HG02571 (cell line): ENCODE measurements at regions not wholly inside any gene's neighbourhood (a gene's known extent, or its start where the extent isn't known, plus 50 kb on each side); places are given as distances from the start of the nearest gene placed in this dataset.
"Not testable (repeated sequence)": the region's sequence is repeated elsewhere in the genome, so short reads cannot be mapped to it uniquely, and the experiment has no call there.

ENCODE experiments used
- ATAC-seq: cut with Tn5 transposase; IDR thresholded peaks from one replicate; pipeline ENCODE4 v1.9.1; 2021; ENCODE audit warnings: mild to moderate bottlenecking, moderate library complexity; ENCODE audit not compliant: unreplicated experiment

DNA sequence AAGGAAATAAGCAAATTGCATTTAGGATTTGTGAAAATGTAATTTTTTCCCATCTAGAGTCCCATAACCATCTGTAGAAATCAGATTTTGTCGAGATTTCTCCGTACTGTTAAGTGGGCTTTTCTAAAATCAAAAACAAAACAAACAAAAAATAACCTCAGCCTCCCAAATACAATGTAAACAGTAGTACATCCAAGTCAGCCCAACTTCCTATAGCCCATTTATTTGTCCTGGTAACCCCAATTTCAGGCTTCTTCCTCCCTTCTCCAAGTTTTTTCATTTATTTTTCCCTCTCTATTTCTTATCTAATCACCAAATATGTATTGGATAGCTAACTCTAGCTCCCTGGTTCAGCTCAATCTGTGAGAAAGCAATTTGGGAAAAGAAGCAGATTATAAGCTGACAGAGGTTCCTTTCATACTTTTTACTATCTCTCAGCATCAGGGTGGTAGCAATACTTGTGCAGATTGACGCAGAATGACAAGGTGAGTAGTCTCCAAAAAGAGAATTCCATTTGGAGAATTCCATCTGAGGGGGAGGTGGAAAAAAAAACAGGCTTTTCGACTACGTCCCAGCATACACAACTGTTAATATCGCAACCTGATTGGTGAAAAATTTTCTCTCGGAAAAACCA, 132.6 kb upstream of the BTN3A2 start:
- no peak for ATAC-seq

DNA sequence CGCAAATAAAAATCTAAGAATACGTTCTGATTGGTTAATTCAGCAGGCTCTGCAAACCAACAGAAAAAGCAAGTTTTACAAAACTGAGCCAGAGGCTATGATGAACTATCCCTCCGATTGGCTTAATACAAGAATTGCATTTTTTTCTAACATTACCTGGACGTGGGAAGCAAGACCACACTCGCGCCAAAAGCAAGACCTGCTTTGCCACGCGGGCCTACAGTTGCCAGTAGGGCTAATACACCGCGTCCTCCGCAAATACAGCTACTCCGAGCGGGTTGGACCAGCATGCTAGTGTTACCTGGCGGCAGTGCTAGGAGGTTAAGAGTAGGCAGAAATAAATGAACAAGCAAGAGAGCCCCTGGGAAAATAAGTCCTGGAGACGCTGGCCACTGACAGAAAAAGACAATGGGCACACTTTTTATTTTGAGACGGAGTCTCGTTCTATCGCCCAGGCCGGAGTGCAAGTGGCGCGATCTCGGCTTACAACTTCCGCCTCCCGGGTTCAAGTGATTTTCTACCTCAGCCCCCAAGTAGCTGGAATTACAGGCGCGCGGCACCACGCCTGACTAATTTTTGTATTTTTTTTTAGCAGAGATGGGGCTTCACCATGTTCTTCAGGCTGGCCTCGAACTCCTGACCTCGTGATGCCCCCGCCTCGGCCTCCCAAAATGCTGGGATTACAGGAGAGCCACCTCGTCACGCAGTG, 131.9 kb upstream of the BTN3A2 start:
- no peak for ATAC-seq

DNA sequence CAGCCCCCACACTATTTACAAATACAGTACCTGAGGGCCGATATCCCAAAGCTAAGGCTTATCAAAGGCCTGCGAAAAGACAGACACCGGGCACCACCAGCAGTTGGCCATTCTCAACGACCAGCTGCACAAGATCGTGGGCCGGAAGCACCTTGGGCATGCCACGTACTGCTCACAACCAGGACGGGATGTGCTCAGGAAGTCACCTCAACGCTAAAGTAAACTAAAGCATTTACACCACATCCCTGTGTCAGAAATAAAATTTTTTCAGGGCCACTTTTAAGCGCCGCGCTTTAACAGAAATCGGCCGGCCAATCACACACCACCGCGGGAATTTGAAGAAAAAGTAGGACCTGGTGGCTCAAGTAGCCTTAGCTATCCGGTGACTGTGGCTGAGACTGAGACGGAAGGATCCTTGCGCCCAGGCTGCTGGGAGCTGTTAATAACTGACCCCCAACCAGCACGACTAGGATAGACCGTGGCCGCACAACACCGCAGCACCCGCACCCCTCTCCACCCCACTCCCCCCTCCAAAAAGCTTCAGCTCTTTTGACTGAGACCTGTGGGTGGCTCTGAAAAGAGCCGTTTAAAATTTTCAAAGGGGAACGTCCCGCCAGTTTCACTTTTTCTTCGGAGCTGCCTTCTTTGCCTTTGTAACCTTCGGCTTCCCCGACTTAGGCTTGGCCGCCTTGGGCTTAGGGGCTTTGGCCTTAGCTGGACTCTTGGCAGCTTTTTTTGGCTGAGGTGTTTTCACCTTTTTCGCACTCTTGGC, 131.2 kb upstream of the BTN3A2 start:
- ATAC-seq, result peak; percentile 40

DNA sequence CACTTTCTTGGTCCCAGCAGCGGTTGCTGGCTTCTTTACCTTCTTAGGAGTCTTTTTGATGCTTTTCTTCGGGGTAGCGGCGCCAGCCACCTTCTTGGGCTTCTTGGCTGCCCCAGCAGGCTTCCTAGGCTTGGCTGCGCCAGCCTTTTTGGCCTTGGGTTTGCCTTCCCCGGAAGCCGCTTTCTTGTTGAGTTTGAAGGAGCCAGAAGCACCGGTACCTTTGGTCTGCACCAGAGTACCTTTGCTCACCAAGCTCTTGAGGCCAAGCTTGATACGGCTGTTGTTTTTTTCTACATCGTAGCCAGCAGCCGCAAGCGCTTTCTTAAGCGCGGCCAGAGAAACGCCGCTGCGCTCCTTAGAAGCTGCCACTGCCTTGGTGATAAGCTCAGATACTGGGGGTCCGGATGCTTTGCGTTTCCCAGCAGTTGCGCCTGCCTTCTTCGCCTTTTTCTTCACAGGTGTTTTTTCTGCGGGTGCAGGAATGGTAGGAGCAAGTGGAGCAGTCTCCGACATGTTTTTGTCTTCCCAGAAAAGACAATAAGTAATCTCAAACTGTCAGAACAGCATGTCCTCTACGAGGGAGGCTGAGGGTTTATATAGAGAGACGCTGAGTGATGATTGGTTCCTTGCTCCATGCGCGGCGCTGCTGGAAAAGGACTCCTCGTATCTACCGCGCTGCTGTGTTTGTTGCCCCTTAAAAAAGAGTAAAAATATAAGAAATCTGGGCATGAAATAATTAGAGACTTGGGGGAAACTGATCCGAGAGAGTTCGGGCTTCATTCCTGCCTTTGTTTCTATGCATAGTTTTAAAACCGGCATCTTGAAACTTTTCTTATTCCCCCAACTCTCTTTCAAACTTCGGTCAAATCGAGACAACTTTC, 130.3 kb upstream of the BTN3A2 start:
- ATAC-seq, result peak; percentile 46

DNA sequence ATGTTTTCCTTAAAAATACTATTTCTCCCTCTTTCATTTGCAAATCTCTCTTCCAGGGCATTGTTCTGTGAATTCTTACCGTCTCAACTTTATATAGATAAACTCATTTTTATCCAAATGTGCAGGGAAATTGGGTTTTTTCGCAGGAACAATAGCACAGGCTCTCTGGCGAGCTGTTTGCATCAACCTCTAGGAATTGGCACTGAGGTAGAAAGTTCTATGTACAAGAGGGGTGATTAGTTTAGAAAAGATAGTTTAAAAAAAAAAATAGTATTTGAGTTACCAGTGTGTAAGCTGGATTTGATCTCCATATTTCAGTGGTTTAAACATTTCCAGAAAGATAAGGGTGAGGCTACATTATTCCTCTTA, 129.7 kb upstream of the BTN3A2 start:
- no peak for ATAC-seq

DNA sequence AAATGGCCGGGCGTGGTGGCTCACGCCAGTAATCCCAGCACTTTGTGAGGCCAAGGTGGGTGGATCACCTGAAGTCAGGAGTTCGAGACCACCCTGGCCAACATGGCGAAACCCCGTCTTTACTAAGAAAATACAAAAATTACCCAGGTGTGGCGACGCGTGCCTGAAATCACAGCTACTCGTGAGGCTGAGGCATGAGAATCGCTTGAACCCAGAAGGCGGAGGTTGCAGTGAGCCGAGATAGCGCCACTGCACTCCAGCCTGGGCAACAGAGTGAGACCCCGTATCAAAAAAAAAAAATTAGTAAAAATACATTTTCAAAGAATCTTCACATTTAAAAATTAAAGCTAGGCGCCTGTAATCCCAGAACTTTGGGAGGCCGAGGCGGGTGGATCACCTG, 125.6 kb upstream of the BTN3A2 start:
- ATAC-seq, result not testable (repeated sequence)

DNA sequence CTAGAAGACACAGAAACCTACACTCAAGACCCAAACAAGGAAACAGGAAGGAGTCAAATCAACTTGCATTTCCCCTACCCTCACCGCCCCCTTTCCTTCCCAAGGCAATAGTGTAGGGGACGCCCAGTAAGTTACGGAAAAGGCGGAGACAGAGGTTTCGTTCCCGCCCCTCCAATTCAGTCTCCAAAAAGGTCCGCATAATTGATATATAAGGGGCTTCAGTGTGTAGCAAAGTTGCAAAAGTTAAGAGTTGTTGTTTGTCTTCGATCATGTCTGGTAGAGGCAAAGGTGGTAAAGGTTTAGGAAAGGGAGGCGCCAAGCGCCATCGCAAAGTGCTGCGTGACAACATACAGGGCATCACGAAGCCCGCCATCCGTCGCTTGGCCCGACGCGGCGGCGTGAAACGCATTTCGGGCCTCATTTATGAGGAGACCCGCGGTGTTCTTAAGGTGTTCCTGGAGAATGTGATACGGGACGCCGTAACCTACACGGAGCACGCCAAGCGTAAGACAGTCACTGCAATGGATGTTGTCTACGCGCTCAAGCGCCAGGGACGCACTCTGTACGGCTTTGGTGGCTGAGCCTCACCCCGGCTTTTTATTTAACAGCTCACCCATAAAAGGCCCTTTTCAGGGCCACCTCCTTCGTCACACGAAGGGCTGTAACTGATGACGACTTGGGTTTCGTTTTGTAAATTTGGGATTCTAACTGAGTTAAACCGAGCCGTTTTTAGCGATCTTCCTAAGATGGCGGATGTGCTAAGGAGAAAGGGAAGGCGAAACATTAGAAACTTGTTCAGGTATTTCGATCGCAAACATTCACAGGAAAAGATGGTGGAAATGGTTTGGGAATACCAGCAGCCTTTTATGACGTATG, 124.6 kb upstream of the BTN3A2 start:
- peak; percentile 52 for ATAC-seq

DNA sequence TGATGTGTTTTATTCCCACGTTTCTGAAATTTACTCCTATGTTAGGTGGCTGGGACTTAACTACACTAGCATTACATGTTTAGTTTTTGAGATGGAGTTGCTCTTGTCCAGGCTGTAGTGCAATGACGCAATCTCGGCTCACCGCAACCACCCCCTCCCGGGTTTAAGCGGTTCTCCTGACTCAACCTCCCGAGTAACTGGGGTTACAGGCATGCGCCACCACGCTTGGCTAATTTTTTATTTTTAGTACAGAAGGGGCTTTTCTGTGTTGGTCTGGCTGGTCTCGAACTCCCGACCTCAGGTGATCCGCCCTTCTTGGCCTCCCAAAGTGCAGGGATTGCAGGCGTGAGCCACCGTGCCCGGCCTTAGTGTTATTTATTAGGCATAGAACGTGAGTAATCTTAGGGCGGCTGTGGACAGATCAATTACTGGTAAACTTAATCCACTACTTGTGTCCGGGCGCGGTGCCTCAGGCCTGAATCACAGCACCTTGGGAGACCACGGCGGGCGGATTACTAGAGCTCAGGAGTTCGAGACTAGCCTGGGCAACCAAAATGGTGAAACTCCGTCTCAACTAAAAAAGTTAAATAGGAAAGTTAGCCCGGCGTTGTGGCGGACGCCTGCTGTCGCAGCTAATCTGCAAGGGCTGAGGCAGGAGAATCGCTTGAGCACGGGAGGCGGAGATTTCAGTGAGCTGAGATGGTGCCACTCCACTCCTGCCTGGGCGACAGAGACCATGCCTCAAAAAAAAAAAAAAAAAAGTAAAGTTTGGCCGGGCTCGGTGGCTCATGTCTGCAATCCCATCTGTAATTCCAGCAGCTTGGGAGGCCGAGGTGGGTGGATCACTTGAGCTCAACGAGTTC, 123.7 kb upstream of the BTN3A2 start:
- ATAC-seq, result peak; percentile 16

DNA sequence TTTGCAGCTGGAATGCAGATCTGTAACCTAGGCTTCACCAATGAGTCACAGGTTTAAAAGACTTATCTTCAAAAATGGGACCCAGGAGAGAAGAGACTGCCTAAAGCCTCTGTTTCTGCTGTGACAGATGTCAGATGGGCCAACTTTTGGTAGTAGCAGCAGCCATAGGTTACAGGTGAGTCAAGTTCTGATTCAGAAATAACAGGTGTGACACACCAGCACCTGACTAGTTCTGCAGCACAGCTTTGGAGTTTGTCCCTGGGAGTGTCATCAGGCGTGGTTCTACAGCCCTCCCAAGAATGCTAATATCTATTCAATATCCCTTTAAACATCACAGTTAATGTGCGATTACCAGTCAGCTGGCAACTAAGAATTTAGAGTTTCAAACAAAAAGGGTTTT, 121.9 kb upstream of the BTN3A2 start:
- ATAC-seq, result no peak

DNA sequence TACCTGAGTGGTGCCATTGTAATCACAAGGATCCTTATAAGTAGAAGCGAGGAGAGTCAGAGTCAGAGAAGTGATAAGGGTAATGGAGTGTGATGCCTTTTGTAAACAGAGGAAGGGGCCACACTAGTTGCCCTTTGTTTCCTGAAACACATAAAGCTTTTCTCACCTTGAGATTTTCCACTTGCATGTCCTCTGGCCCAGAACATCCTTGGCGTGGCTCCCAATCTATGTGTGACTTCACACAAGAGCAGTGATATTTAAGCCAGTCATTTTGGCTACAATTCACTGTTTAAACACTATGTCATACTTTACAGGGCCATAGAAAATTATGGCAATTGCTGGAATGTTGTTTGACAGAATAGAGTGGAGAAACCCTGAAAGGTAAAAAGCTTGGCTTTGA, 121.2 kb upstream of the BTN3A2 start:
- no peak for ATAC-seq

DNA sequence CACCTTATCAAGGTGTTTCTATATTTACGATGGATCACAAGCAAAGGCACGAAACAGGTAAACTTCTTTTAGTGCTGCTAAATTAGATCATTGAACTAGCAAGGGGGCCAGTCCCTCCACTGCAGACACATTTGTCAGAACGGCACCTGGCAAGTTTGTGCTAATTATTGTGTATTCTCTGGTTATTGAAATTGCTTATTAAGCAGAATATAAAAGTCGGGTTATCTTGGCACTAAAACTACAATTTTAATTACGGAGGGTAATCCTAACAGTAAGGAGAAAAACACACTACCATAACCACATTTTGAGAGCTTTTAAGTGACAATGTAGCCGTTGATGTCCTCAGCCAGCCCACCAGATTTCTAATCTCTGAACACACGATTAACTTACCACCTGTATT, 118.9 kb upstream of the BTN3A2 start:
- no peak for ATAC-seq

DNA sequence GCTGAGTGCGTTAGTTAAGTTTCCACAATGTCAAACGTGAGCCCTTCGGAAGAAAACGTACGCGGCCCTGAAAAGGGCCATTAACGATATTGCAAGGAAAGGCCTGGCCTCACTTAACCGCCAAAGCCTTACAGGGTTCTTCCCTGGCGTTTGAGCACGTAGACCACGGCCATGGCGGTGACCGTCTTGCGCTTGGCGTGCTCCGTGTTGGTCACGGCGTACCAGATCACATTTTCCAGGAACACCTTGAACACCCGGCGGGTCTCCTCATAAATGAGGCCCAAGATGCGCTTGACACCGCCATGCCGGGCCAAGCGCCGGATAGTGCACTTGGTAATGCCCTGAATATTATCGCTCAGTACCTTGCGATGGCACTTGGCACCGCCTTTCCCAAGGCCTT, 118.4 kb upstream of the BTN3A2 start:
- no peak for ATAC-seq

DNA sequence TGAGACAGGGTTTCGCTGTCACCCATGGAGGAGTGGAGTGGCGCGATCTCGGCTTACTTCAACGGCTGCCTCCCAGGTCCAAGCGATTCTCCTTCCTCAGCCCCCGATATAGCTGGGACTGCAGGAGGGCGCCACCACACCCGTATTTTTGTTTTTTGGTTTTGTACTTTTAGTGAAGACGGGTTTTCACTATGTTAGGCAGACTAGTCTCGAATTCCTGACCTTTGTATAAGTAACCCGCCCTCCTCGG, 115.4 kb upstream of the BTN3A2 start:
- peak; percentile 13 for ATAC-seq

DNA sequence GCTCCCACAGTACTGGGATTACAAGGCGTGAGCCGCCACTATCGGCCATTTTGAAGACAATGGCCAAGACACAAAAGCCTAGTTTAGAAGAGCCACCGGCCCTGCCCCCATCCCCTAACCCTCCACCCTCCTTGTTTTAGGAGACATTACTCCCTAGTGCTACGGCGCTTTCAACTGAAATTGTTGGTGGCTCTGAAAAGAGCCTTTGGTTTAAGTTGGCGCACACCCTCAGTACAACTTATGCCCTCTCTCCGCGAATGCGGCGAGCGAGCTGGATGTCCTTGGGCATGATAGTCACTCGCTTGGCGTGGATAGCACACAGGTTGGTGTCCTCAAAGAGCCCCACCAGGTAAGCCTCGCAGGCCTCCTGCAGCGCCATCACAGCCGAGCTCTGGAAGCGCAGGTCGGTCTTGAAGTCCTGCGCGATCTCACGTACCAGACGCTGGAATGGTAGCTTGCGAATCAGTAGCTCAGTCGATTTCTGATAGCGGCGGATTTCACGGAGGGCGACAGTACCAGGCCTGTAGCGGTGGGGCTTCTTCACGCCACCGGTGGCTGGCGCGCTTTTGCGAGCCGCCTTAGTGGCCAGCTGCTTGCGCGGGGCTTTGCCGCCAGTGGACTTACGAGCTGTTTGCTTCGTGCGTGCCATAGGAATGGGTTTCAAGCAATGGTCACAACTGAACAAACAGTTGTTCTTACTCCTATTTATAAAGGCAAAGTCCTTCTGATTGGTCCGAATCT, 114.9 kb upstream of the BTN3A2 start:
- ATAC-seq, result peak; percentile 35

DNA sequence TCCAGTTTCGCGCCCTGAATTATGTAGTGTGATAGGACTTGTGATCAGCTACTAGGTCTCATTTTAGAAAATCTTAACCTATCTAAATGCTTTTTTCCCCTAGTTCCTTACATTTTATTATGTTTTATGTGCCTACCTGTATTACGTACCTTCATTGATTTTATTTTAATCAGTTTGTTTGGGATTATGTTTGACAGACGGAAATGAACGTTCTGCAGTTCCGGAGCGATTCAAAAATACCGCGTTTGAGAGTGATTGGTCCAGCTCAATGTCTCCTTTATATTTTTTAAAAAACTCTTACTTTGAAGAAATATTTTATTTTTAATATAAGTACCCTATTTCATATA, 114.3 kb upstream of the BTN3A2 start:
- peak; percentile 10 for ATAC-seq

DNA sequence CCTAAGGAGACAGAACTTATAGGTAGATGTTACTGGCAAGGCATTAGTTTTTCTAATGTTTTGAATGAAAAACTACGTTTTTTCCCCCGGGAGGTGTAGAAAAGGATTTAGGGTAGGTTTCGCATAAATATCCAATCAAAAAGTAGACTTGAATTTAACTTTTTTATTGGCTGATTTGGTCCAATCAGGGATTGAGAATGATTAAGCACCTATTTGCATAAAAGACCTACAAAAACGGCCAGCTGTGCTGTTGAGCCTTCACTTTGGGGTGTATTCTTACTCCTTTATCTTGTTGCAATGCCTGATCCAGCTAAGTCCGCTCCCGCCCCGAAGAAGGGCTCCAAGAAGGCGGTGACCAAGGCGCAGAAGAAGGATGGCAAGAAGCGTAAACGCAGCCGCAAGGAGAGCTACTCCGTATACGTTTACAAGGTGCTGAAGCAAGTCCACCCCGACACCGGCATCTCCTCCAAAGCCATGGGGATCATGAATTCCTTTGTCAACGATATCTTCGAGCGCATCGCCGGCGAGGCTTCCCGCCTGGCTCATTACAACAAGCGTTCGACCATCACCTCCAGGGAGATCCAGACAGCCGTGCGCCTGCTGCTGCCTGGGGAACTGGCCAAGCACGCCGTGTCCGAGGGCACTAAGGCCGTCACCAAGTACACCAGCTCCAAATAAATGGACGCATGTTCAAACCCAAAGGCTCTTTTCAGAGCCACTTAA, 113.5 kb upstream of the BTN3A2 start:
- ATAC-seq, result peak; percentile 51

DNA sequence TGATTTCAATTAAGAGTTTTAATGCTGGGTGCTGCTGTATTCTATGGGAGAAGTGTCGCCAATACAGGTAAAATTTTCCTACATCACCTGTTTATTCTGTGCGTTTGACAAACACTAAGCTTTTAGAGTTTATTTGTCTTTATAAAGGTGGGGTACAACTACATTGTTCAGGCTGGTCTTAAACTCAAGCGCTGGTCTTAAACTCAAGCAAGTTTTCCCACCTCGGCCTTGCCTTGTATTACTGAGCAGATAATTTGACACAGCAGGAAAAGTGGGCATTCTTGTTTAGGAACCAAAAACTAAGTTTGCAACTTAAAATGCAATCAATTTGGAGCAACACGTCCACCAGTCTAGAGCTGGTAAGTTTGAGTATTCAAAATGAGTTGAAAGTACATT, 112.9 kb upstream of the BTN3A2 start:
- ATAC-seq, result no peak

DNA sequence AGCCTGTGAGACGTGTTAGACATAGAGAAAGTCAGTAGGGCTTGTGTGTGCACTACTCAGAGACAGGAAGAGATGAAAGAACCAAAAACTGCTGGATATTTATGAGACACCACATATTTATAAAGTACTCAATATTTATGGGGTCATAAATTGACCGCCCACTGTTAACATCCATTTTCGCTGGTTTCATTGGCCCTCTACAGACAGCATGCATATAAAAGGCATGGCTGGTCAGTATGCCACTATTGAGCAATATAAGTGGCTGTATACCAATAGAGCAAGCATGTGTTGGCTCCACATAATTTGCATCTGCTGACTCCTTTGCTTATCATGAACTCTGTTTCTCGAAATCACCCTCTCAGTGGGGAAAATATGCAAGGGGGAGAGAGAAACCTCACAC, 110.3 kb upstream of the BTN3A2 start:
- no peak for ATAC-seq
